ENCODE measurements at regions not wholly inside any gene's neighbourhood (a gene's known extent, or its start where the extent isn't known, plus 50 kb on each side); places are given as distances from the start of the nearest gene placed in this dataset.

- TF ChIP-seq POLR2A (IDR thresholded peaks at IDR 0.05; ENCODE audit: low read depth, low read length) (no peak), TAF1 (IDR thresholded peaks at IDR 0.05; ENCODE audit: low read depth, low read length) (no peak), SPI1 (IDR thresholded peaks at IDR 0.05; ENCODE audit: low read depth, low read length) (no peak)
Observed at GRCh38 chr12:19659501-19659900, 220.2 kb downstream of the AEBP2 start.

All from GM12891 (cell line).